HepG2 (cell line): ENCODE measurements at regions not wholly inside any gene's neighbourhood (a gene's known extent, or its start where the extent isn't known, plus 50 kb on each side); places are given as distances from the start of the nearest gene placed in this dataset.

Experiments used
- CHD2 ChIP-seq: IDR thresholded peaks from 2 replicates; pipeline ENCODE4 v1.6.1; 2011; ENCODE audit warnings: low read depth, low read length, improper control_type of control experiment
- FOXJ3 ChIP-seq: sonication (generic); formaldehyde crosslinking; IDR thresholded peaks from 2 replicates; pipeline ENCODE4 v1.4.0; 2020; ENCODE audit warnings: missing genetic modification reagents, mild to moderate bottlenecking, borderline replicate concordance
- HDAC2 ChIP-seq: sonication (generic); formaldehyde crosslinking; IDR thresholded peaks from 2 replicates; pipeline ENCODE4 v1.4.0; 2020; ENCODE audit warnings: missing genetic modification reagents
- YY1 ChIP-seq: IDR thresholded peaks from 2 replicates; pipeline ENCODE4 v1.6.1; 2011; ENCODE audit warnings: low read length, low read depth, moderate library complexity, mild to moderate bottlenecking; ENCODE audit not compliant: insufficient read depth, insufficient replicate concordance
- ZNF274 ChIP-seq: sonication (generic); formaldehyde crosslinking; IDR thresholded peaks from 2 replicates; pipeline ENCODE4 v1.5.1; 2020; ENCODE audit warnings: mild to moderate bottlenecking, missing genetic modification reagents
- ZNF431 ChIP-seq: sonication (generic); formaldehyde crosslinking; IDR thresholded peaks from 2 replicates; pipeline ENCODE4 v1.9.0; 2022; ENCODE audit warnings: missing genetic modification reagents, low read depth, mild to moderate bottlenecking, borderline replicate concordance
- ZNF549 ChIP-seq: sonication (generic); formaldehyde crosslinking; IDR thresholded peaks from 2 replicates; pipeline ENCODE4 v1.5.0; 2020; ENCODE audit warnings: missing genetic modification reagents

DNA sequence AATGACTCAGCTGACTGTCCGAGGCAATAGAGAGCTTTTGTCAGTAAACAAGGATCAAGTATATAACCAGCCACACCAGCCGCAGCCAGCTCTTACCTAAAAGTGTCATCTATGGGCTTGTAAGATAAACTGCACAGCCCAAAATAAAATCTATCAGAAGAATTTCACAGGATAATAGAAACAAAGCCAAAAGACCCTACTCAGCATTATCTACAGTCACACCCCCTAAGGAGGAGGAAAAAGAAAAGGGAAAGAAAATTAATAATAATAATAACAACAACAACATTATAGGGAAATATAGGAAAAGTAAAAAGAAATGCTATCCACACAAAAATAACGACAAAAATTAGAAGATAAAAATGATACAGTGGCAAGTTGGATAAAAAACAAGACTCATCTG is 1883.8 kb downstream of the OLFM4 start:
- TF ChIP-seq FOXJ3, result no peak
- no peak for TF ChIP-seq YY1
- no peak for TF ChIP-seq ZNF549 (CRISPR knock-in tag)
- no peak for TF ChIP-seq ZNF274 (CRISPR knock-in tag)
- no peak for TF ChIP-seq HDAC2 (CRISPR knock-in tag)
- TF ChIP-seq CHD2, result no peak
- TF ChIP-seq ZNF431 (CRISPR knock-in tag), result no peak
